ENCODE measurements at regions not wholly inside any gene's neighbourhood (a gene's known extent, or its start where the extent isn't known, plus 50 kb on each side); places are given as distances from the start of the nearest gene placed in this dataset.

DNA sequence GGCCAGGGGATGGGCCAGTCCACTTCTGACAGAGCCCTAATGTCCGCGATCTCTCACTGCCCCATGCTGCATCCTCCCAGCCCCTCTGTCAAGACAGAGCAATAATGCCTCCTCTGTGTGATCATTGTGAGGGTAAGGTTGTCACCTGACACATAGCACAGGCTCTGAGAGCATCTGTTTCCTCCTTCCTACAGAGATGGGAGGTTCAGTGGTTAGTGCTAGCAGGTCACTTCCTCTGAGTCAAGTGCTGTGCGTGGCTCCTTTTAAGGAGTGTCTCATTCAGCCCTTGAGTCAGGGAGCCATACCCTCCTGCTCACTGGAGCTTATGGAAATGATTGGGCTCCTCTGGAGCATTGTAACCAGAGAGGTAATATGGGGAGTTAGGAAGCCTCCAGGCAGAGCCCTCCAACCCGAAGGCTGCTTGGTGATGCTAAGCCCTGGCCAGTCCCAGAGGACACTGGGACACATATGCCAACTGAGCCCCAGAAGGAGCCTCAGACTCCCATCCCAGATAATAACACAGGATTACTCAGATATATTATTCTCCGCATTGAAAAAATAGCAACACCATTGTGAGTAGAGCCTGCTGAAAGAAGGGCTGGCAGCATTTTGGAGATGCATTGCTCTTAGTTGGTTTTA lies 189.0 kb downstream of the GALNT1 start:
- no peak overlapping the region for H3K27ac ChIP-seq (ENCODE audit: low read length in 2 of 2)
- H3K9me3 Mint-ChIP-seq (ENCODE audit: insufficient read depth) = no peaks in the 10 kb centered on the region
- WGBS (ENCODE audit: insufficient coverage) = 52% methylated on average over 2 of the region's 5 CpGs
- peaks cover 6% of the 10 kb centered on the region for H3K4me1 Mint-ChIP-seq
- no peaks in the 10 kb centered on the region for H3K36me3 ChIP-seq (replicated peaks in 1 of 2; ENCODE audit: control extremely low read depth in 1 of 2, control insufficient read depth in 1 of 2, extremely low read depth in 1 of 2, insufficient read depth in 2 of 2, low read length in 1 of 2)
- peaks cover 0 to 9% of the 10 kb centered on the region in 2 donors for H3K4me1 ChIP-seq (ENCODE audit: control insufficient read depth in 2 of 2, insufficient read depth in 2 of 2, low read length in 2 of 2)
- DNase-seq (no peak), ATAC-seq (ENCODE audit: low read depth) (peak; percentile 31)
- CTCF ChIA-PET = interaction anchor here (1.9 kb wide), 1 partner anchor 14 kb away, joined by 6 read pairs; no protein-coding TSS in a partner anchor
- H3K79me2 ChIP-seq (ENCODE audit: control insufficient read depth, insufficient read depth, low read length) = no peaks in the 10 kb centered on the region
- TF ChIP-seq EZH2 (IDR thresholded peaks at IDR 0.05; ENCODE audit: borderline replicate concordance, insufficient read depth, low read depth, low read length, poor library complexity, severe bottlenecking) = no peak
- TF ChIP-seq, protein P1, sequence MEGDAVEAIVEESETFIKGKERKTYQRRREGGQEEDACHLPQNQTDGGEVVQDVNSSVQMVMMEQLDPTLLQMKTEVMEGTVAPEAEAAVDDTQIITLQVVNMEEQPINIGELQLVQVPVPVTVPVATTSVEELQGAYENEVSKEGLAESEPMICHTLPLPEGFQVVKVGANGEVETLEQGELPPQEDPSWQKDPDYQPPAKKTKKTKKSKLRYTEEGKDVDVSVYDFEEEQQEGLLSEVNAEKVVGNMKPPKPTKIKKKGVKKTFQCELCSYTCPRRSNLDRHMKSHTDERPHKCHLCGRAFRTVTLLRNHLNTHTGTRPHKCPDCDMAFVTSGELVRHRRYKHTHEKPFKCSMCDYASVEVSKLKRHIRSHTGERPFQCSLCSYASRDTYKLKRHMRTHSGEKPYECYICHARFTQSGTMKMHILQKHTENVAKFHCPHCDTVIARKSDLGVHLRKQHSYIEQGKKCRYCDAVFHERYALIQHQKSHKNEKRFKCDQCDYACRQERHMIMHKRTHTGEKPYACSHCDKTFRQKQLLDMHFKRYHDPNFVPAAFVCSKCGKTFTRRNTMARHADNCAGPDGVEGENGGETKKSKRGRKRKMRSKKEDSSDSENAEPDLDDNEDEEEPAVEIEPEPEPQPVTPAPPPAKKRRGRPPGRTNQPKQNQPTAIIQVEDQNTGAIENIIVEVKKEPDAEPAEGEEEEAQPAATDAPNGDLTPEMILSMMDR (IDR thresholded peaks at IDR 0.05) = no peak
- no peak overlapping the region for H2AFZ ChIP-seq (ENCODE audit: insufficient read depth, low read depth, low read length, poor library complexity, severe bottlenecking)
- no peak overlapping the region for H3K4me3 ChIP-seq (ENCODE audit: control extremely low read depth in 1 of 5, extremely low read depth in 1 of 5, insufficient read depth in 1 of 5, low read depth in 2 of 5, low read length in 4 of 5)
- H3K4me2 ChIP-seq (replicated peaks; ENCODE audit: low read depth, low read length, poor library complexity, severe bottlenecking) = no peak overlapping the region
- no peaks in the 10 kb centered on the region for H3K27me3 ChIP-seq (replicated peaks in 1 of 4; ENCODE audit: control extremely low read depth in 1 of 4, control insufficient read depth in 3 of 4, insufficient read depth in 4 of 4, low read length in 3 of 4)
- H3K4me3 Mint-ChIP-seq = no peak overlapping the region
- intact Hi-C loops (cut with micrococcal nuclease) = no loop called here
- H3K9ac ChIP-seq (ENCODE audit: low read length) = no peak overlapping the region
- POLR2A ChIA-PET = no interaction called here
- H3K27me3 Mint-ChIP-seq = peaks cover 13% of the 10 kb centered on the region
- H3K27ac Mint-ChIP-seq = no peak overlapping the region
- no peaks in the 10 kb centered on the region for H3K9me3 ChIP-seq (ENCODE audit: control extremely low read depth in 1 of 3, control insufficient read depth in 2 of 3, insufficient read depth in 1 of 3, low read length in 2 of 3)
- H4K20me1 ChIP-seq (ENCODE audit: control insufficient read depth, insufficient read depth, low read length, poor library complexity, severe bottlenecking) = no peaks in the 10 kb centered on the region

DNA sequence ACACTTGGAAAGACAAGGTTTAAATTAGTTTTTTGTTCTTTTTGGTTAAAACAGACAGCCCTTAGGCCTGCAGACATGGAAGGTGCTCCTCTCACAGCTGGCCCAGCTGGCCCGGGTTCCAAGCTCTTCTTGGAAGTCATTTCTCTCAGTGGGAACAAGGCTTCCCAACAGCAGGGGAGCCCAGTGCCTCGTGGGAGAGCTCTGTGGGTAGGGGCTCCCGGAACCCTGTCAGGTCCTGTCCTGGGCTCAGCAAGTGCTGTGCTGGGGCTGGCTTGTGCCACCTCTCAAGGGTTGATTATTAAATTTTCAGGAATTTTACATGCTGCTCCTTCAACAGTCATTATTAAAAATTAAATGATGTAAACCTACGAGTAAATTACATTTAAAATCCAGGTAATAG lies 189.6 kb downstream of the GALNT1 start:
- H3K4me1 ChIP-seq (ENCODE audit: control insufficient read depth in 2 of 2, insufficient read depth in 2 of 2, low read length in 2 of 2) = peaks cover 0 to 9% of the 10 kb centered on the region in 2 donors
- H4K20me1 ChIP-seq (ENCODE audit: control insufficient read depth, insufficient read depth, low read length, poor library complexity, severe bottlenecking) = no peaks in the 10 kb centered on the region
- no peaks in the 10 kb centered on the region for H3K36me3 ChIP-seq (replicated peaks in 1 of 2; ENCODE audit: control extremely low read depth in 1 of 2, control insufficient read depth in 1 of 2, extremely low read depth in 1 of 2, insufficient read depth in 2 of 2, low read length in 1 of 2)
- H3K9me3 ChIP-seq (ENCODE audit: control extremely low read depth in 1 of 3, control insufficient read depth in 2 of 3, insufficient read depth in 1 of 3, low read length in 2 of 3) = no peaks in the 10 kb centered on the region
- intact Hi-C loops (cut with micrococcal nuclease) = no loop called here
- Mint-ChIP-seq H3K4me3 (no peak overlapping the region), H3K9me3 (ENCODE audit: insufficient read depth) (no peaks in the 10 kb centered on the region), H3K4me1 (peaks cover 6% of the 10 kb centered on the region), H3K27me3 (peaks cover 13% of the 10 kb centered on the region), H3K27ac (no peak overlapping the region)
- H3K27ac ChIP-seq (ENCODE audit: low read length in 2 of 2) = no peak overlapping the region
- DNase-seq = no peak
- H3K27me3 ChIP-seq (replicated peaks in 1 of 4; ENCODE audit: control extremely low read depth in 1 of 4, control insufficient read depth in 3 of 4, insufficient read depth in 4 of 4, low read length in 3 of 4) = no peaks in the 10 kb centered on the region
- no peak overlapping the region for H3K4me2 ChIP-seq (replicated peaks; ENCODE audit: low read depth, low read length, poor library complexity, severe bottlenecking)
- no peak overlapping the region for H2AFZ ChIP-seq (ENCODE audit: insufficient read depth, low read depth, low read length, poor library complexity, severe bottlenecking)
- no peak overlapping the region for H3K9ac ChIP-seq (ENCODE audit: low read length)
- ChIA-PET POLR2A (no interaction called here), CTCF (no interaction called here)
- no peak for ATAC-seq (ENCODE audit: low read depth)
- TF ChIP-seq, protein P1 (IDR thresholded peaks at IDR 0.05) = no peak
- no peak for TF ChIP-seq EZH2 (IDR thresholded peaks at IDR 0.05; ENCODE audit: borderline replicate concordance, insufficient read depth, low read depth, low read length, poor library complexity, severe bottlenecking)
- H3K4me3 ChIP-seq (ENCODE audit: control extremely low read depth in 1 of 5, extremely low read depth in 1 of 5, insufficient read depth in 1 of 5, low read depth in 2 of 5, low read length in 4 of 5) = no peak overlapping the region
- WGBS (ENCODE audit: insufficient coverage) = 72% methylated on average over 2 of the region's 4 CpGs
- H3K79me2 ChIP-seq (ENCODE audit: control insufficient read depth, insufficient read depth, low read length) = no peaks in the 10 kb centered on the region

Data from B cell (primary cell).